ENCODE measurements at regions not wholly inside any gene's neighbourhood (a gene's known extent, or its start where the extent isn't known, plus 50 kb on each side); places are given as distances from the start of the nearest gene placed in this dataset.

DNA sequence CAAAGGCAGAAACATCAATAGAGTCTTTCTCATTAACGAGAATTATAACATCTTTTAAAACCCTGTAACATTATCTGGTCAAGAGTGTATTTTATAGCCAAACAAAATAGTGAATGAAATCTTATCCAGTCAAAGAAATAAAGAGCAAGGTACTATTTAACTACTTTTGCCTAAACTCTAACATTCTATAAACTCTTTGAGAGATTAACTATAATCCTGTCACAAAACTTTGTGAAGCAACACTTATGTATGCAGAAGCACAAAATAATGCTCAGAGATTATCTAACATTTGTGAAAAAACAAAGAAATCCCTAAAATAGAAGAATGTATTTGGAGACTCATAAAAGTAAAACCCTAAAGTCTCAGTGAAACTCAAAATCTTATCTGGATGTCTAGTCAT is 124.4 kb upstream of the LUZP2 start:
- WGBS (ENCODE audit: insufficient coverage), result no CpG with 5 or more reads among the region's 1 CpG
- no peak overlapping the region for H3K27ac ChIP-seq (ENCODE audit: insufficient read depth in 1 of 2, low read depth in 1 of 2, low read length in 2 of 2, poor library complexity in 1 of 2, severe bottlenecking in 2 of 2)
- H3K4me3 ChIP-seq (ENCODE audit: control insufficient read depth in 1 of 7, extremely low read depth in 1 of 7, insufficient read depth in 4 of 7, low read depth in 2 of 7, low read length in 6 of 7), result no peak overlapping the region
- no peak for DNase-seq
- no peaks in the 10 kb centered on the region for H3K27me3 ChIP-seq (replicated peaks in 2 of 5; ENCODE audit: control insufficient read depth in 4 of 5, insufficient read depth in 5 of 5, low read length in 4 of 5)
- CTCF ChIA-PET, result no interaction called here
- no peaks in the 10 kb centered on the region for H3K9me3 ChIP-seq (ENCODE audit: control extremely low read depth in 1 of 5, control insufficient read depth in 4 of 5, insufficient read depth in 2 of 5, low read depth in 1 of 5, low read length in 4 of 5)
- H3K4me1 ChIP-seq (ENCODE audit: control extremely low read depth in 1 of 4, control insufficient read depth in 4 of 4, insufficient read depth in 4 of 4, low read length in 3 of 4), result no peaks in the 10 kb centered on the region
- POLR2A ChIA-PET, result no interaction called here
- H3K36me3 ChIP-seq (ENCODE audit: control insufficient read depth in 4 of 4, insufficient read depth in 4 of 4, low read length in 3 of 4), result no peaks in the 10 kb centered on the region

DNA sequence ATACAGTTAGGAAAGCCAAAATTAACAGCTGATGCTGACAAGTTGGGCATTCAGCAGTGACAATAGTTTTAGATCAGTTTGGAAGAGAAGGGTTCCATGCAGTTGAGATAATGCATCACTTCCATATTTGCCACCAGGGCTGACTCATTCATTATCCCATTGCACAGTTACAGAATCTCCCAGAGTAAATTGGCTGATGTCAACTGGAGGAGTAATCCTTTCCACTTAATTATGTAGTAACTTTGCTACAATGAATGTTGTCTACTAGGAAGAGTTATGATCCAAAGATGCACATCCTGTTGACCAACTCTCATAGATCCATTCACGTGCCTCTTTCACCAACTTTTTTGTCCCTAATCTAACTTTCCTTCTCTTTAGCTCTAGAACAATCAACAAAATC is 123.3 kb upstream of the LUZP2 start:
- Histone ChIP-seq H3K4me3 (ENCODE audit: control insufficient read depth in 1 of 7, extremely low read depth in 1 of 7, insufficient read depth in 4 of 7, low read depth in 2 of 7, low read length in 6 of 7) (no peak overlapping the region), H3K4me1 (ENCODE audit: control extremely low read depth in 1 of 4, control insufficient read depth in 4 of 4, insufficient read depth in 4 of 4, low read length in 3 of 4) (no peaks in the 10 kb centered on the region), H3K27me3 (replicated peaks in 2 of 5; ENCODE audit: control insufficient read depth in 4 of 5, insufficient read depth in 5 of 5, low read length in 4 of 5) (no peaks in the 10 kb centered on the region), H3K27ac (ENCODE audit: insufficient read depth in 1 of 2, low read depth in 1 of 2, low read length in 2 of 2, poor library complexity in 1 of 2, severe bottlenecking in 2 of 2) (no peak overlapping the region), H3K36me3 (ENCODE audit: control insufficient read depth in 4 of 4, insufficient read depth in 4 of 4, low read length in 3 of 4) (no peaks in the 10 kb centered on the region), H3K9me3 (ENCODE audit: control extremely low read depth in 1 of 5, control insufficient read depth in 4 of 5, insufficient read depth in 2 of 5, low read depth in 1 of 5, low read length in 4 of 5) (no peaks in the 10 kb centered on the region)
- ChIA-PET CTCF (no interaction called here), POLR2A (no interaction called here)
- DNase-seq, result no peak
- no CpG with 5 or more reads among the region's 1 CpG for WGBS (ENCODE audit: insufficient coverage)

DNA sequence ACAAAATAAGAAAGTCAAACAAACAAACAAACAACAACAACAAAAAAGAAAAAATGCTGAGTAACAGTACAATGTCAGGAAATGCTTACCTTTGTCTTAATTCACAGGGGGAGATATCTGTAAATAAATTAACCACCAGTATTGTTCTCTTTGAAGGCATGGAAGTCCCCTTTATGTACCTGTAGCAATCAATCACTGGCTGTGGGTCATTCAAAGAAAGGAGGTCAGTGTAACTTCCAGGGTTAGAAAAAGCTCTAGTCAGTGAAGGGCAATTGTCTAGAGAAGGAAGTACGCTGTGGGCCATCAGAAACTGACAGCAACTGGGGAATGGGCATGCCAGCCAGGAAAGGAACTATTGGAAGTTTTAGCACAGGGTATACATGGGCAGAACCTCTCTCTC is 121.5 kb upstream of the LUZP2 start:
- H3K4me1 ChIP-seq (ENCODE audit: control extremely low read depth in 1 of 4, control insufficient read depth in 4 of 4, insufficient read depth in 4 of 4, low read length in 3 of 4), result no peaks in the 10 kb centered on the region
- CTCF ChIA-PET, result no interaction called here
- POLR2A ChIA-PET, result no interaction called here
- no peak overlapping the region for H3K27ac ChIP-seq (ENCODE audit: insufficient read depth in 1 of 2, low read depth in 1 of 2, low read length in 2 of 2, poor library complexity in 1 of 2, severe bottlenecking in 2 of 2)
- H3K27me3 ChIP-seq (replicated peaks in 2 of 5; ENCODE audit: control insufficient read depth in 4 of 5, insufficient read depth in 5 of 5, low read length in 4 of 5), result no peaks in the 10 kb centered on the region
- DNase-seq, result no peak
- H3K36me3 ChIP-seq (ENCODE audit: control insufficient read depth in 4 of 4, insufficient read depth in 4 of 4, low read length in 3 of 4), result no peaks in the 10 kb centered on the region
- WGBS (ENCODE audit: insufficient coverage), result no CpG with 5 or more reads among the region's 1 CpG
- no peaks in the 10 kb centered on the region for H3K9me3 ChIP-seq (ENCODE audit: control extremely low read depth in 1 of 5, control insufficient read depth in 4 of 5, insufficient read depth in 2 of 5, low read depth in 1 of 5, low read length in 4 of 5)
- no peak overlapping the region for H3K4me3 ChIP-seq (ENCODE audit: control insufficient read depth in 1 of 7, extremely low read depth in 1 of 7, insufficient read depth in 4 of 7, low read depth in 2 of 7, low read length in 6 of 7)

DNA sequence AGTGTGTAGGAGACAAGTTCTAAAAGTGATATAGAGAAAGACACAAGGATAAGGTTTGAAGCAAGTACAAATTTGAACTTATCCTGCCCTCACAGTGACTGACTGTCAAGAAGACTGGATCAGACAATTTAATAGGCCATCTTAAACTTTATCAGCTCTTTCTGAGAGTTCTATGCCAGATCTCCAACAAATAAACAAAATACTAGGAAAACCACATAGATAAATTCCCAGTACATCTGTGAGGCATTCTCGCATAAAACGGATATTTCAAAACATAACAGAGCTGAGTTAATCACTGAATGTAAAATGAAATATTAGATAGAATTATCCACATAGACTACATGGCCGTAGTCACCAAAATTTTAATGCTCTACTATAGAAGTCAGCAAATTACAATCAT is 120.9 kb upstream of the LUZP2 start:
- CTCF ChIA-PET, result no interaction called here
- 100% methylated on average over 1 of the region's 3 CpGs for WGBS (ENCODE audit: insufficient coverage)
- no peaks in the 10 kb centered on the region for H3K27me3 ChIP-seq (replicated peaks in 2 of 5; ENCODE audit: control insufficient read depth in 4 of 5, insufficient read depth in 5 of 5, low read length in 4 of 5)
- H3K36me3 ChIP-seq (ENCODE audit: control insufficient read depth in 4 of 4, insufficient read depth in 4 of 4, low read length in 3 of 4), result no peaks in the 10 kb centered on the region
- POLR2A ChIA-PET, result no interaction called here
- DNase-seq, result no peak
- no peaks in the 10 kb centered on the region for H3K9me3 ChIP-seq (ENCODE audit: control extremely low read depth in 1 of 5, control insufficient read depth in 4 of 5, insufficient read depth in 2 of 5, low read depth in 1 of 5, low read length in 4 of 5)
- no peak overlapping the region for H3K27ac ChIP-seq (ENCODE audit: insufficient read depth in 1 of 2, low read depth in 1 of 2, low read length in 2 of 2, poor library complexity in 1 of 2, severe bottlenecking in 2 of 2)
- no peak overlapping the region for H3K4me3 ChIP-seq (ENCODE audit: control insufficient read depth in 1 of 7, extremely low read depth in 1 of 7, insufficient read depth in 4 of 7, low read depth in 2 of 7, low read length in 6 of 7)
- H3K4me1 ChIP-seq (ENCODE audit: control extremely low read depth in 1 of 4, control insufficient read depth in 4 of 4, insufficient read depth in 4 of 4, low read length in 3 of 4), result no peaks in the 10 kb centered on the region

DNA sequence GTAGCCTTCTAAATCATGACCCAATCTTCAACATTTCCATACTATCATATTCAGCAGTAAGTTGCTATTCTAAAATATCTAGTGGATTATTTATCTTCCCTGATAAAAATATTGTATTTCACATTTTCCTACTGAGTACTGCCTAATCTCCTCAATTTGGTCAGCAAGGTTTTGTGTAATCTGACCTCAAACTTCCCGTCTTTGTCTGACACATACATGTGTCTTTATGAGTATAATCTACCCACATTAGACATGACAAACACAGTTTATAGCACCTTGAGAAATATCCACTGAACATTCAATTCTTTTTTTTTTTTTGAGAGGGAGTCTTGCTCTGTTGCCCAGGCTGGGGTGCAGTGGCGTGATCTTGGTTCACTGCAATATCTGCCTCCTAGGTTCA is 113.7 kb upstream of the LUZP2 start:
- no peak for DNase-seq
- Histone ChIP-seq H3K4me1 (ENCODE audit: control extremely low read depth in 1 of 4, control insufficient read depth in 4 of 4, insufficient read depth in 4 of 4, low read length in 3 of 4) (no peaks in the 10 kb centered on the region), H3K36me3 (ENCODE audit: control insufficient read depth in 4 of 4, insufficient read depth in 4 of 4, low read length in 3 of 4) (no peaks in the 10 kb centered on the region), H3K4me3 (ENCODE audit: control insufficient read depth in 1 of 7, extremely low read depth in 1 of 7, insufficient read depth in 4 of 7, low read depth in 2 of 7, low read length in 6 of 7) (no peak overlapping the region), H3K27ac (ENCODE audit: insufficient read depth in 1 of 2, low read depth in 1 of 2, low read length in 2 of 2, poor library complexity in 1 of 2, severe bottlenecking in 2 of 2) (no peak overlapping the region), H3K9me3 (ENCODE audit: control extremely low read depth in 1 of 5, control insufficient read depth in 4 of 5, insufficient read depth in 2 of 5, low read depth in 1 of 5, low read length in 4 of 5) (no peaks in the 10 kb centered on the region), H3K27me3 (replicated peaks in 2 of 5; ENCODE audit: control insufficient read depth in 4 of 5, insufficient read depth in 5 of 5, low read length in 4 of 5) (no peaks in the 10 kb centered on the region)
- ChIA-PET CTCF (no interaction called here), POLR2A (no interaction called here)
- WGBS (ENCODE audit: insufficient coverage), result 93% methylated on average over 2 of the region's 2 CpGs

DNA sequence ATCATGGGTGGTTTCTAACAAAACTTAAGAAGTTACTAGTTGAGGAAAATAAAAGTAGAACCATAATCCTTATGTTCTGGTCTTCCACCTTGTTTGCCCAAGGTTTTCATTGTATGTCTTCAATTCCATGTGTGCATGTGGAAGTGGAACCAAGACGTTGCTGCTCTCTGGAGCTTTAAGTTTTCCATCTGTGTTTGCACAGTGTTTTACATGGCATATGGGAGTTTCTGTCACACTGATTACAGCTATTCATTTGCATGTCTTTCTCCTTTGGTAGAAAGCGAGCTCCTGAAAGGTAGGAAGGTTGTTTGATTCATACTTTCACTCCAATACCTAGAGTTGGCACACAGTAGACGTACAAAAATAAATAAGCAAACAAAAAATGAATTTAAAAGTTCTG is 112.6 kb upstream of the LUZP2 start:
- Histone ChIP-seq H3K36me3 (ENCODE audit: control insufficient read depth in 4 of 4, insufficient read depth in 4 of 4, low read length in 3 of 4) (no peaks in the 10 kb centered on the region), H3K27ac (ENCODE audit: insufficient read depth in 1 of 2, low read depth in 1 of 2, low read length in 2 of 2, poor library complexity in 1 of 2, severe bottlenecking in 2 of 2) (no peak overlapping the region), H3K4me3 (ENCODE audit: control insufficient read depth in 1 of 7, extremely low read depth in 1 of 7, insufficient read depth in 4 of 7, low read depth in 2 of 7, low read length in 6 of 7) (no peak overlapping the region), H3K27me3 (replicated peaks in 2 of 5; ENCODE audit: control insufficient read depth in 4 of 5, insufficient read depth in 5 of 5, low read length in 4 of 5) (no peaks in the 10 kb centered on the region), H3K4me1 (ENCODE audit: control extremely low read depth in 1 of 4, control insufficient read depth in 4 of 4, insufficient read depth in 4 of 4, low read length in 3 of 4) (no peaks in the 10 kb centered on the region), H3K9me3 (ENCODE audit: control extremely low read depth in 1 of 5, control insufficient read depth in 4 of 5, insufficient read depth in 2 of 5, low read depth in 1 of 5, low read length in 4 of 5) (no peaks in the 10 kb centered on the region)
- DNase-seq, result no peak
- ChIA-PET POLR2A (no interaction called here), CTCF (no interaction called here)
- WGBS (ENCODE audit: insufficient coverage), result no CpG with 5 or more reads among the region's 3 CpGs

DNA sequence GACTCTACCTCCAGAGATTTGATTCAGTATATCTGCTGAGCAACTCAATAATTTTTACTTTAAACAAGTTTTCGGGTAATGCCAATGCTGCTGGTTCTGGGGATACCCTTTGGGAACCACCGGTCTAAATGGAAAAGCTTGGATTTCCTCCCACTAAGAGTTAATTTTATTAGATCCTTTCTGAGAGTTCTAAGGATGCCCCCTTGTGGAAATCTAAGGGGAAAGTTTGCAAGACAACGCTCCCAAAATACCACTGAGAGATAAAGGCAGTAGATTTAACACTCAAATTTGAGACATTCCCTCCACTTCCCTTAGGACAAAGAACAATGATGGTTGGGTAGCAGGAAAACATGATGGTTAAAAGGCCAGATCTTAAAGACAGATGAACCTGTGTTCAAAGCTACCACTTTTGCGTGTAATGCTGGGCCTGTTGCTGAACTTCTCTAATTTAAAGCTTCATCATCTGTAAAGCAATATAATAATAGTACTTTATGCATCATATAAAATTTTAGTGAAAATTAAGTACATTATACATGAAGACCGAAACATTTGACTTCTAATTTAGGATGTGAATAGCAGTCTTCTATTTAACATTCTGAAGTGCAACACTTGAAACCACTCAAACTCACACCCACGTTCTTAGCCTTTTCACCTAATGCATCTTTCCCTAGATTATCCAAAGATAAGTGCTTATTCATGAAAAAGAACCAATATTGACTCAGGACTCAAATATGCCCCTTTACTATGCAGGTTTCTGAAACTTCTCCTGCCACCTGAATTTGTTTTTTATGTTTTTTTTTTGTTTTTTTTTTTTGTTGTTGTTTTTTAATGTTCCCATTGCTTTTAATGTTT is 110.1 kb upstream of the LUZP2 start:
- ChIA-PET POLR2A (no interaction called here), CTCF (interaction anchor here (0.7 to 1.8 kb wide), 3 partner anchors 210 to 1510 kb away, joined by 3 to 9 read pairs (median 5); no protein-coding TSS in a partner anchor)
- no peak overlapping the region for H3K27ac ChIP-seq (ENCODE audit: insufficient read depth in 1 of 2, low read depth in 1 of 2, low read length in 2 of 2, poor library complexity in 1 of 2, severe bottlenecking in 2 of 2)
- 46% methylated on average over 3 of the region's 6 CpGs for WGBS (ENCODE audit: insufficient coverage)
- DNase-seq, result peak; percentile 12 to 37 (median 29)
- H3K36me3 ChIP-seq (ENCODE audit: control insufficient read depth in 4 of 4, insufficient read depth in 4 of 4, low read length in 3 of 4), result no peaks in the 10 kb centered on the region
- no peak overlapping the region for H3K4me3 ChIP-seq (ENCODE audit: control insufficient read depth in 1 of 7, extremely low read depth in 1 of 7, insufficient read depth in 4 of 7, low read depth in 2 of 7, low read length in 6 of 7)
- no peaks in the 10 kb centered on the region for H3K27me3 ChIP-seq (replicated peaks in 2 of 5; ENCODE audit: control insufficient read depth in 4 of 5, insufficient read depth in 5 of 5, low read length in 4 of 5)
- no peaks in the 10 kb centered on the region for H3K9me3 ChIP-seq (ENCODE audit: control extremely low read depth in 1 of 5, control insufficient read depth in 4 of 5, insufficient read depth in 2 of 5, low read depth in 1 of 5, low read length in 4 of 5)
- no peaks in the 10 kb centered on the region for H3K4me1 ChIP-seq (ENCODE audit: control extremely low read depth in 1 of 4, control insufficient read depth in 4 of 4, insufficient read depth in 4 of 4, low read length in 3 of 4)
